ENCODE measurements at regions not wholly inside any gene's neighbourhood (a gene's known extent, or its start where the extent isn't known, plus 50 kb on each side); places are given as distances from the start of the nearest gene placed in this dataset.
"Not testable (repeated sequence)": the region's sequence is repeated elsewhere in the genome, so short reads cannot be mapped to it uniquely, and the experiment has no call there.

- DNase-seq (ENCODE audit: low read depth), result no peak
Observed at GRCh38 chr9:85151162-85151561, 481.6 kb downstream of the NTRK2 start.

- DNase-seq (ENCODE audit: low read depth), result no peak
Observed at GRCh38 chr9:85147046-85147640, 477.6 kb downstream of the NTRK2 start.

GRCh38 chr9:85142968-85143367 is 473.4 kb downstream of the NTRK2 start:
- no peak for DNase-seq (ENCODE audit: low read depth)

GRCh38 chr9:85142496-85142911 is 473.0 kb downstream of the NTRK2 start:
- DNase-seq (ENCODE audit: low read depth), result no peak

GRCh38 chr9:85137696-85138095 is 468.2 kb downstream of the NTRK2 start:
- no peak for DNase-seq (ENCODE audit: low read depth)

GRCh38 chr9:85136987-85137386 is 467.5 kb downstream of the NTRK2 start:
- no peak for DNase-seq (ENCODE audit: low read depth)

- no peak for DNase-seq (ENCODE audit: low read depth)
Observed at GRCh38 chr9:85136507-85136906, 467.0 kb downstream of the NTRK2 start.

GRCh38 chr9:85130764-85131163 is 461.2 kb downstream of the NTRK2 start:
- DNase-seq (ENCODE audit: low read depth), result no peak

GRCh38 chr9:85130260-85130659 is 460.7 kb downstream of the NTRK2 start:
- no peak for DNase-seq (ENCODE audit: low read depth)

- DNase-seq (ENCODE audit: low read depth), result no peak
Observed at GRCh38 chr9:85129514-85129913, 460.0 kb downstream of the NTRK2 start.

- no peak for DNase-seq (ENCODE audit: low read depth)
Observed at GRCh38 chr9:85118990-85119755, 449.6 kb downstream of the NTRK2 start.

- no peak for DNase-seq (ENCODE audit: low read depth)
Observed at GRCh38 chr9:85117831-85118230, 448.3 kb downstream of the NTRK2 start.

GRCh38 chr9:85115473-85115872 is 445.9 kb downstream of the NTRK2 start:
- no peak for DNase-seq (ENCODE audit: low read depth)

GRCh38 chr9:85114799-85115198 is 445.3 kb downstream of the NTRK2 start:
- no peak for DNase-seq (ENCODE audit: low read depth)

- DNase-seq (ENCODE audit: low read depth), result no peak
Observed at GRCh38 chr9:85112933-85113418, 443.4 kb downstream of the NTRK2 start.

- DNase-seq (ENCODE audit: low read depth), result no peak
Observed at GRCh38 chr9:85112391-85112790, 442.9 kb downstream of the NTRK2 start.

- DNase-seq (ENCODE audit: low read depth), result no peak
Observed at GRCh38 chr9:85108746-85109145, 439.2 kb downstream of the NTRK2 start.

GRCh38 chr9:85108229-85108628 is 438.7 kb downstream of the NTRK2 start:
- DNase-seq (ENCODE audit: low read depth), result no peak

GRCh38 chr9:85089188-85089969 is 419.9 kb downstream of the NTRK2 start:
- DNase-seq (ENCODE audit: low read depth), result no peak

GRCh38 chr9:85081963-85082362 is 412.4 kb downstream of the NTRK2 start:
- DNase-seq (ENCODE audit: low read depth), result no peak

GRCh38 chr9:85079349-85079748 is 409.8 kb downstream of the NTRK2 start:
- no peak for DNase-seq (ENCODE audit: low read depth)

GRCh38 chr9:85077944-85078343 is 408.4 kb downstream of the NTRK2 start:
- no peak for DNase-seq (ENCODE audit: low read depth)

- not testable (repeated sequence) for DNase-seq (ENCODE audit: low read depth)
Observed at GRCh38 chr9:85077146-85077545, 407.6 kb downstream of the NTRK2 start.

Data from CMK (cell line).